ENCODE measurements at regions not wholly inside any gene's neighbourhood (a gene's known extent, or its start where the extent isn't known, plus 50 kb on each side); places are given as distances from the start of the nearest gene placed in this dataset.

GRCh38 chr9:8251566-8251965 is 452.0 kb upstream of the DMAC1 start:
- TF ChIP-seq CTCF (conservative IDR thresholded peaks at IDR 0.05 in 1 of 2, IDR thresholded peaks at IDR 0.05 in 1 of 2; ENCODE audit: low read depth in 1 of 2, low read length in 2 of 2) (no peak), EZH2 (IDR thresholded peaks at IDR 0.05; ENCODE audit: low read length, missing control alignments) (no peak)
